IMR-90 (cell line): ENCODE measurements at regions not wholly inside any gene's neighbourhood (a gene's known extent, or its start where the extent isn't known, plus 50 kb on each side); places are given as distances from the start of the nearest gene placed in this dataset.

Experiments used
- POLR2A ChIP-seq: IDR thresholded peaks from 2 replicates; pipeline ENCODE4 v1.6.1; 2012; ENCODE audit warnings: mild to moderate bottlenecking, low read depth, low read length
- TF ChIP-seq, protein P1 (sequence below): conservative IDR thresholded peaks from 2 replicates; pipeline ENCODE4 v1.5.1; 2012; ENCODE audit warnings: mild to moderate bottlenecking, low read depth, low read length, improper control_type of control experiment

DNA sequence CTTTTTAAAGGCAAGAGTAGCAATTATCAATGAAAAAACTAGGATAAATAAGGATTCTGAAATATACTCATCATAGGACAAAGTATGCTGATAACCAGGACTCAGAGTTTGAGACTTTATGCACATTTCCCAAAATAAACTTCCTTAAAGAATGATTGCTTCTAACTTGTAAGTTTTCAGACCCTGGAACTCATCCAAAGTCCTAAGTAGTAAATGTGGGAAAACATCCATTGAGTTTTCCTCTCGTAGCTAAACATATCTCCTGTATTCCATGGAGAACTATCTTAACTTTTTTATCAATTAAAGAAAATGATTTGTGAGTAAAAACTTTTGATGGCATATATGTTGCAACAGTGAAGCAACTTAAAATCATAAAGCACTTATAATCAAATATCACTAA lies 285.2 kb upstream of the KLF6 start:
- TF ChIP-seq, protein P1, sequence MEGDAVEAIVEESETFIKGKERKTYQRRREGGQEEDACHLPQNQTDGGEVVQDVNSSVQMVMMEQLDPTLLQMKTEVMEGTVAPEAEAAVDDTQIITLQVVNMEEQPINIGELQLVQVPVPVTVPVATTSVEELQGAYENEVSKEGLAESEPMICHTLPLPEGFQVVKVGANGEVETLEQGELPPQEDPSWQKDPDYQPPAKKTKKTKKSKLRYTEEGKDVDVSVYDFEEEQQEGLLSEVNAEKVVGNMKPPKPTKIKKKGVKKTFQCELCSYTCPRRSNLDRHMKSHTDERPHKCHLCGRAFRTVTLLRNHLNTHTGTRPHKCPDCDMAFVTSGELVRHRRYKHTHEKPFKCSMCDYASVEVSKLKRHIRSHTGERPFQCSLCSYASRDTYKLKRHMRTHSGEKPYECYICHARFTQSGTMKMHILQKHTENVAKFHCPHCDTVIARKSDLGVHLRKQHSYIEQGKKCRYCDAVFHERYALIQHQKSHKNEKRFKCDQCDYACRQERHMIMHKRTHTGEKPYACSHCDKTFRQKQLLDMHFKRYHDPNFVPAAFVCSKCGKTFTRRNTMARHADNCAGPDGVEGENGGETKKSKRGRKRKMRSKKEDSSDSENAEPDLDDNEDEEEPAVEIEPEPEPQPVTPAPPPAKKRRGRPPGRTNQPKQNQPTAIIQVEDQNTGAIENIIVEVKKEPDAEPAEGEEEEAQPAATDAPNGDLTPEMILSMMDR: no peak
- no peak for TF ChIP-seq POLR2A
